ENCODE measurements at regions not wholly inside any gene's neighbourhood (a gene's known extent, or its start where the extent isn't known, plus 50 kb on each side); places are given as distances from the start of the nearest gene placed in this dataset.

DNA sequence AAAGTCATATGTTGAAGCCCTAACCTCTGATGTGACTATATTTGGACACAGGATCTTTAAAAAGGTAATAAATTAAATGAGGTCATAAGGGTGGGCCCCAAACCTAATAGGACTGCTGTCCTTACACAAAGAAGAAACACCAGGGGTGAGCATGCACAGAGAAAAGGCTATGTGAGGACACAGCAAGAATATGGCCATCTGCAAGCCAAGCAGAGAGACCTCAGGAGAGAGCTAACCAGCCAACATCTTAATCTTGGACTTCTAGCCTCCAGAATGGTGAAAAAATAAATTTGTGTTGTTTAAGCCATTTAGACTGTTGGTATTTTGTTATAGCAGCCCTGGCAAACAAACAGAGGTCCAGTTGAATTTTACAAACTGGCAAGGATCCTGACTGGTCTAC lies 223.9 kb downstream of the LTN1 start:
- TF ChIP-seq EZH2 (IDR thresholded peaks at IDR 0.05; ENCODE audit: borderline replicate concordance, low read depth, low read length, severe bottlenecking) = no peak
- TF ChIP-seq, protein P1, sequence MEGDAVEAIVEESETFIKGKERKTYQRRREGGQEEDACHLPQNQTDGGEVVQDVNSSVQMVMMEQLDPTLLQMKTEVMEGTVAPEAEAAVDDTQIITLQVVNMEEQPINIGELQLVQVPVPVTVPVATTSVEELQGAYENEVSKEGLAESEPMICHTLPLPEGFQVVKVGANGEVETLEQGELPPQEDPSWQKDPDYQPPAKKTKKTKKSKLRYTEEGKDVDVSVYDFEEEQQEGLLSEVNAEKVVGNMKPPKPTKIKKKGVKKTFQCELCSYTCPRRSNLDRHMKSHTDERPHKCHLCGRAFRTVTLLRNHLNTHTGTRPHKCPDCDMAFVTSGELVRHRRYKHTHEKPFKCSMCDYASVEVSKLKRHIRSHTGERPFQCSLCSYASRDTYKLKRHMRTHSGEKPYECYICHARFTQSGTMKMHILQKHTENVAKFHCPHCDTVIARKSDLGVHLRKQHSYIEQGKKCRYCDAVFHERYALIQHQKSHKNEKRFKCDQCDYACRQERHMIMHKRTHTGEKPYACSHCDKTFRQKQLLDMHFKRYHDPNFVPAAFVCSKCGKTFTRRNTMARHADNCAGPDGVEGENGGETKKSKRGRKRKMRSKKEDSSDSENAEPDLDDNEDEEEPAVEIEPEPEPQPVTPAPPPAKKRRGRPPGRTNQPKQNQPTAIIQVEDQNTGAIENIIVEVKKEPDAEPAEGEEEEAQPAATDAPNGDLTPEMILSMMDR (IDR thresholded peaks at IDR 0.05; ENCODE audit: borderline replicate concordance, extremely low read depth, low read length, poor library complexity, severe bottlenecking) = no peak
